HG02571 (cell line): ENCODE measurements at regions not wholly inside any gene's neighbourhood (a gene's known extent, or its start where the extent isn't known, plus 50 kb on each side); places are given as distances from the start of the nearest gene placed in this dataset.
"Not testable (repeated sequence)": the region's sequence is repeated elsewhere in the genome, so short reads cannot be mapped to it uniquely, and the experiment has no call there.

ENCODE experiments used
- ATAC-seq: cut with Tn5 transposase; IDR thresholded peaks from one replicate; pipeline ENCODE4 v1.9.1; 2021; ENCODE audit warnings: mild to moderate bottlenecking, moderate library complexity; ENCODE audit not compliant: unreplicated experiment

- ATAC-seq = peak; percentile 62
Observed at GRCh38 chr4:147139455-147140198, 194.0 kb upstream of the TTC29 start.

GRCh38 chr4:147151763-147152162 lies 206.1 kb upstream of the TTC29 start:
- no peak for ATAC-seq

GRCh38 chr4:147157860-147158701 lies 212.4 kb upstream of the TTC29 start:
- no peak for ATAC-seq

- ATAC-seq = peak; percentile 89
Observed at GRCh38 chr4:147160908-147161513, 215.3 kb upstream of the TTC29 start.

- ATAC-seq = no peak
Observed at GRCh38 chr4:147163311-147163710, 217.6 kb upstream of the TTC29 start.

- ATAC-seq = not testable (repeated sequence)
Observed at GRCh38 chr4:147168200-147168599, 222.5 kb upstream of the TTC29 start.

GRCh38 chr4:147173322-147173721 lies 227.7 kb upstream of the TTC29 start:
- no peak for ATAC-seq

GRCh38 chr4:147173797-147174432 lies 228.3 kb upstream of the TTC29 start:
- ATAC-seq = no peak

GRCh38 chr4:147174591-147174990 lies 228.9 kb upstream of the TTC29 start:
- ATAC-seq = no peak

- ATAC-seq = no peak
Observed at GRCh38 chr4:147175460-147176025, 229.9 kb upstream of the TTC29 start.

GRCh38 chr4:147182041-147182440 lies 236.4 kb upstream of the TTC29 start:
- no peak for ATAC-seq

- no peak for ATAC-seq
Observed at GRCh38 chr4:147192679-147193078, 247.0 kb upstream of the TTC29 start.

GRCh38 chr4:147194114-147194513 lies 248.4 kb upstream of the TTC29 start:
- ATAC-seq = no peak

GRCh38 chr4:147194604-147195003 lies 248.9 kb upstream of the TTC29 start:
- no peak for ATAC-seq

- ATAC-seq = no peak
Observed at GRCh38 chr4:147195386-147195785, 249.7 kb upstream of the TTC29 start.

GRCh38 chr4:147198411-147199051 lies 252.9 kb upstream of the TTC29 start:
- ATAC-seq = no peak

GRCh38 chr4:147201016-147201415 lies 255.4 kb upstream of the TTC29 start:
- ATAC-seq = no peak

- ATAC-seq = no peak
Observed at GRCh38 chr4:147206807-147207206, 261.1 kb upstream of the TTC29 start.

- ATAC-seq = no peak
Observed at GRCh38 chr4:147207911-147208310, 262.2 kb upstream of the TTC29 start.

- no peak for ATAC-seq
Observed at GRCh38 chr4:147217655-147218054, 263.2 kb upstream of the EDNRA start.
